Hematopoietic multipotent progenitor cell (in vitro differentiated cells): ENCODE measurements at regions not wholly inside any gene's neighbourhood (a gene's known extent, or its start where the extent isn't known, plus 50 kb on each side); places are given as distances from the start of the nearest gene placed in this dataset.
"Not testable (repeated sequence)": the region's sequence is repeated elsewhere in the genome, so short reads cannot be mapped to it uniquely, and the experiment has no call there.

Source experiments
- DNase-seq, 3 donors: peaks; one replicate each; pipeline ENCODE4 v3.0.0-alpha.2; 2011 to 2015; ENCODE audit warnings: low read depth in 2 of 3, low spot score in 2 of 3

GRCh38 chr2:215722986-215723630 lies 287.2 kb upstream of the FN1 start:
- DNase-seq, result no peak

GRCh38 chr2:215722125-215722524 lies 286.3 kb upstream of the FN1 start:
- no peak for DNase-seq

- DNase-seq, result not testable (repeated sequence)
Measured at GRCh38 chr2:215721515-215721914, 285.6 kb upstream of the FN1 start.

GRCh38 chr2:215718890-215719289 lies 283.0 kb upstream of the FN1 start:
- DNase-seq, result no peak

- no peak for DNase-seq
Measured at GRCh38 chr2:215718436-215718835, 282.6 kb upstream of the FN1 start.

GRCh38 chr2:215717501-215718381 lies 281.9 kb upstream of the FN1 start:
- no peak for DNase-seq

- no peak for DNase-seq
Measured at GRCh38 chr2:215716956-215717355, 281.1 kb upstream of the FN1 start.

- no peak for DNase-seq
Measured at GRCh38 chr2:215712871-215713790, 277.3 kb upstream of the FN1 start.

GRCh38 chr2:215712219-215712868 lies 276.5 kb upstream of the FN1 start:
- DNase-seq, result no peak

- DNase-seq, result no peak
Measured at GRCh38 chr2:215711471-215712034, 275.7 kb upstream of the FN1 start.

- no peak for DNase-seq
Measured at GRCh38 chr2:215707608-215708007, 271.7 kb upstream of the FN1 start.

GRCh38 chr2:215705771-215706361 lies 270.0 kb upstream of the FN1 start:
- DNase-seq, result no peak

GRCh38 chr2:215705281-215705680 lies 269.4 kb upstream of the FN1 start:
- peak in 1 of 3 donors; percentile 54 for DNase-seq

GRCh38 chr2:215702116-215702902 lies 266.4 kb upstream of the FN1 start:
- no peak for DNase-seq

- DNase-seq, result peak in 1 of 3 donors; percentile 58
Measured at GRCh38 chr2:215699700-215700538, 264.1 kb upstream of the FN1 start.

- no peak for DNase-seq
Measured at GRCh38 chr2:215699018-215699417, 263.1 kb upstream of the FN1 start.

GRCh38 chr2:215698566-215698965 lies 262.7 kb upstream of the FN1 start:
- DNase-seq, result no peak

GRCh38 chr2:215697496-215697895 lies 261.6 kb upstream of the FN1 start:
- no peak for DNase-seq
